ENCODE measurements at regions not wholly inside any gene's neighbourhood (a gene's known extent, or its start where the extent isn't known, plus 50 kb on each side); places are given as distances from the start of the nearest gene placed in this dataset. TPM values are rescaled to one million over a fixed set of nuclear protein-coding genes. Genes with fewer than 3 reads are reported as not detected.
"Not testable (repeated sequence)": the region's sequence is repeated elsewhere in the genome, so short reads cannot be mapped to it uniquely, and the experiment has no call there.

GRCh38 chr20:29606171-29606570, 1651.3 kb upstream of the DEFB115 start:
- H3K9me3 ChIP-seq; H3K27me3 ChIP-seq; H3K27ac ChIP-seq; DNase-seq; H3K4me1 ChIP-seq; H3K4me3 ChIP-seq; H3K36me3 ChIP-seq; intact Hi-C loops (cut with DNase I; ENCODE audit: low total_unique reads): not testable (repeated sequence)

GRCh38 chr20:29629395-29629794, 1628.1 kb upstream of the DEFB115 start:
- H3K9me3 ChIP-seq; intact Hi-C loops (cut with DNase I; ENCODE audit: low total_unique reads); H3K4me3 ChIP-seq; DNase-seq; H3K27ac ChIP-seq; H3K4me1 ChIP-seq; H3K36me3 ChIP-seq; H3K27me3 ChIP-seq: not testable (repeated sequence)

Small RNA genes in the stretch of these regions (small RNA-seq; reads per million reads assigned to genes)
- gene RF00002, result not detected
- gene RF00019, result not detected

Data from uterus (tissue), 3 donors.